ENCODE measurements at regions not wholly inside any gene's neighbourhood (a gene's known extent, or its start where the extent isn't known, plus 50 kb on each side); places are given as distances from the start of the nearest gene placed in this dataset.

DNA sequence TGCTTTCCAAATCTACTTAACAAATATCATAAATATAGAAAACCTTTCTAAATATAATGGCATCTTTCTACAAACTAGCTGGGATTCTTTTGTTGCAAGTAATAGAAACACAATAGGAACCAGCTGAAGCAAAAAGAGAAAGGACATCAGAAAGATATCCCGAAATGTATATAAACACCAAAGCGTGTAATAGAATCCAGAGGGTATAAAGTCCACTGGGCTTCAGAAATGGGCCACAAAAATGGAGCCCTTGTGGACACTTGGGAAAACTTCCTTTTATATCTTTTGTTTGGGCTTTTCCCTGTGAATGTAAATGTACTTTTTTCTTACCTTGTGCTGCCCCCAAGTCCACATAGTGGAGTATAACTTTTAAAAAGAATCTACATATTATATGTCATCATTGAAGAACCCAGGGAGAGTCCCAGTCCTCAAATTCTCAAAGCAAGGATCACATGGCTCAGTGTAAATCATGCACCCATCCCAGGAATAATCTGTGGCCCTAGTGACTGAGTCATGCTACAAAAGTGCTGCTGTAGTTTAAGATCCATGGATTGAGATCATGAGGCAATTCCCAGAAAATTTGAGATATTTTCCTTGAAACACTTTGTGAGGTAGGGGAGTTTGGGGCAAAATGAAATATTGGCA, 457.0 kb downstream of the EPM2A start:
- TF ChIP-seq, protein P1, sequence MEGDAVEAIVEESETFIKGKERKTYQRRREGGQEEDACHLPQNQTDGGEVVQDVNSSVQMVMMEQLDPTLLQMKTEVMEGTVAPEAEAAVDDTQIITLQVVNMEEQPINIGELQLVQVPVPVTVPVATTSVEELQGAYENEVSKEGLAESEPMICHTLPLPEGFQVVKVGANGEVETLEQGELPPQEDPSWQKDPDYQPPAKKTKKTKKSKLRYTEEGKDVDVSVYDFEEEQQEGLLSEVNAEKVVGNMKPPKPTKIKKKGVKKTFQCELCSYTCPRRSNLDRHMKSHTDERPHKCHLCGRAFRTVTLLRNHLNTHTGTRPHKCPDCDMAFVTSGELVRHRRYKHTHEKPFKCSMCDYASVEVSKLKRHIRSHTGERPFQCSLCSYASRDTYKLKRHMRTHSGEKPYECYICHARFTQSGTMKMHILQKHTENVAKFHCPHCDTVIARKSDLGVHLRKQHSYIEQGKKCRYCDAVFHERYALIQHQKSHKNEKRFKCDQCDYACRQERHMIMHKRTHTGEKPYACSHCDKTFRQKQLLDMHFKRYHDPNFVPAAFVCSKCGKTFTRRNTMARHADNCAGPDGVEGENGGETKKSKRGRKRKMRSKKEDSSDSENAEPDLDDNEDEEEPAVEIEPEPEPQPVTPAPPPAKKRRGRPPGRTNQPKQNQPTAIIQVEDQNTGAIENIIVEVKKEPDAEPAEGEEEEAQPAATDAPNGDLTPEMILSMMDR (IDR thresholded peaks at IDR 0.05): no peak
- TF ChIP-seq POLR2AphosphoS5 (IDR thresholded peaks at IDR 0.05; ENCODE audit: low read depth, low read length): no peak
- no peak for TF ChIP-seq SIN3A (IDR thresholded peaks at IDR 0.05; ENCODE audit: borderline replicate concordance, insufficient read depth, low read depth, low read length)
- TF ChIP-seq, protein P2, sequence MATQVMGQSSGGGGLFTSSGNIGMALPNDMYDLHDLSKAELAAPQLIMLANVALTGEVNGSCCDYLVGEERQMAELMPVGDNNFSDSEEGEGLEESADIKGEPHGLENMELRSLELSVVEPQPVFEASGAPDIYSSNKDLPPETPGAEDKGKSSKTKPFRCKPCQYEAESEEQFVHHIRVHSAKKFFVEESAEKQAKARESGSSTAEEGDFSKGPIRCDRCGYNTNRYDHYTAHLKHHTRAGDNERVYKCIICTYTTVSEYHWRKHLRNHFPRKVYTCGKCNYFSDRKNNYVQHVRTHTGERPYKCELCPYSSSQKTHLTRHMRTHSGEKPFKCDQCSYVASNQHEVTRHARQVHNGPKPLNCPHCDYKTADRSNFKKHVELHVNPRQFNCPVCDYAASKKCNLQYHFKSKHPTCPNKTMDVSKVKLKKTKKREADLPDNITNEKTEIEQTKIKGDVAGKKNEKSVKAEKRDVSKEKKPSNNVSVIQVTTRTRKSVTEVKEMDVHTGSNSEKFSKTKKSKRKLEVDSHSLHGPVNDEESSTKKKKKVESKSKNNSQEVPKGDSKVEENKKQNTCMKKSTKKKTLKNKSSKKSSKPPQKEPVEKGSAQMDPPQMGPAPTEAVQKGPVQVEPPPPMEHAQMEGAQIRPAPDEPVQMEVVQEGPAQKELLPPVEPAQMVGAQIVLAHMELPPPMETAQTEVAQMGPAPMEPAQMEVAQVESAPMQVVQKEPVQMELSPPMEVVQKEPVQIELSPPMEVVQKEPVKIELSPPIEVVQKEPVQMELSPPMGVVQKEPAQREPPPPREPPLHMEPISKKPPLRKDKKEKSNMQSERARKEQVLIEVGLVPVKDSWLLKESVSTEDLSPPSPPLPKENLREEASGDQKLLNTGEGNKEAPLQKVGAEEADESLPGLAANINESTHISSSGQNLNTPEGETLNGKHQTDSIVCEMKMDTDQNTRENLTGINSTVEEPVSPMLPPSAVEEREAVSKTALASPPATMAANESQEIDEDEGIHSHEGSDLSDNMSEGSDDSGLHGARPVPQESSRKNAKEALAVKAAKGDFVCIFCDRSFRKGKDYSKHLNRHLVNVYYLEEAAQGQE (IDR thresholded peaks at IDR 0.05; ENCODE audit: insufficient read depth in 1 of 2, low read depth in 2 of 2, low read length in 1 of 2): no peak
